Neural crest cell (in vitro differentiated cells): ENCODE measurements at regions not wholly inside any gene's neighbourhood (a gene's known extent, or its start where the extent isn't known, plus 50 kb on each side); places are given as distances from the start of the nearest gene placed in this dataset.

Experiments used
- DNase-seq: peaks from one replicate; pipeline ENCODE4 v3.0.0; 2021; ENCODE audit warnings: low read depth, mixed read lengths, low spot score
- H3K27ac Mint-ChIP-seq: one replicate; pipeline ENCODE4 v1.8.0; 2021; ENCODE audit warnings: mild to moderate bottlenecking, mixed read lengths; ENCODE audit not compliant: unreplicated experiment
- H3K27me3 Mint-ChIP-seq: 2 replicates; pipeline ENCODE4 v1.8.0; 2021; ENCODE audit warnings: low read depth, mild to moderate bottlenecking, mixed read lengths
- H3K36me3 Mint-ChIP-seq: 2 replicates; pipeline ENCODE4 v1.8.0; 2021; ENCODE audit warnings: low read depth, mild to moderate bottlenecking, mixed read lengths
- H3K4me1 Mint-ChIP-seq: 2 replicates; pipeline ENCODE4 v1.8.0; 2021; ENCODE audit warnings: mixed read lengths
- H3K4me3 Mint-ChIP-seq: one replicate; pipeline ENCODE4 v1.8.0; 2021; ENCODE audit warnings: mild to moderate bottlenecking, mixed read lengths
- H3K9me3 Mint-ChIP-seq: 2 replicates; pipeline ENCODE4 v1.8.0; 2021; ENCODE audit warnings: mixed read lengths
- CTCF ChIP-seq: fragments of 200-600 bp; sonication (generic); conservative IDR thresholded peaks from 2 replicates; pipeline ENCODE4 v1.5.0; 2021; ENCODE audit warnings: antibody characterized with exemption, mild to moderate bottlenecking

GRCh38 chr10:120650705-120651399 is 193.8 kb downstream of the PLPP4 start:
- no peak overlapping the region for H3K4me3 Mint-ChIP-seq
- no peak overlapping the region for H3K27ac Mint-ChIP-seq
- no peak for DNase-seq
- H3K36me3 Mint-ChIP-seq, result no peaks in the 10 kb centered on the region
- no peak for TF ChIP-seq CTCF
- peaks cover 12% of the 10 kb centered on the region for H3K27me3 Mint-ChIP-seq
- H3K4me1 Mint-ChIP-seq, result no peaks in the 10 kb centered on the region
- no peaks in the 10 kb centered on the region for H3K9me3 Mint-ChIP-seq

- Mint-ChIP-seq H3K36me3 (no peaks in the 10 kb centered on the region), H3K27me3 (peaks cover 22% of the 10 kb centered on the region), H3K4me1 (no peaks in the 10 kb centered on the region), H3K27ac (no peak overlapping the region), H3K4me3 (no peak overlapping the region), H3K9me3 (no peaks in the 10 kb centered on the region)
- no peak for DNase-seq
- no peak for TF ChIP-seq CTCF
Observed at GRCh38 chr10:120656107-120656506, 195.1 kb upstream of the WDR11 start.

GRCh38 chr10:120657371-120657770 is 193.8 kb upstream of the WDR11 start:
- Mint-ChIP-seq H3K36me3 (no peaks in the 10 kb centered on the region), H3K27ac (no peak overlapping the region)

GRCh38 chr10:120658943-120659885 is 191.9 kb upstream of the WDR11 start:
- Mint-ChIP-seq H3K4me1 (no peaks in the 10 kb centered on the region), H3K9me3 (no peaks in the 10 kb centered on the region), H3K36me3 (no peaks in the 10 kb centered on the region), H3K27me3 (peaks cover 26% of the 10 kb centered on the region), H3K27ac (no peak overlapping the region), H3K4me3 (no peak overlapping the region)
- no peak for DNase-seq
- no peak for TF ChIP-seq CTCF

More at GRCh38 chr10:120657371-120657770, 193.8 kb upstream of the WDR11 start:
- TF ChIP-seq CTCF, result no peak
- H3K4me1 Mint-ChIP-seq, result no peaks in the 10 kb centered on the region
- peaks cover 30% of the 10 kb centered on the region for H3K27me3 Mint-ChIP-seq
- no peak overlapping the region for H3K4me3 Mint-ChIP-seq
- no peak for DNase-seq
- no peaks in the 10 kb centered on the region for H3K9me3 Mint-ChIP-seq

- no peaks in the 10 kb centered on the region for H3K4me1 Mint-ChIP-seq
- H3K9me3 Mint-ChIP-seq, result no peaks in the 10 kb centered on the region
- H3K4me3 Mint-ChIP-seq, result no peak overlapping the region
- no peaks in the 10 kb centered on the region for H3K36me3 Mint-ChIP-seq
- no peak overlapping the region for H3K27ac Mint-ChIP-seq
- peaks cover 25% of the 10 kb centered on the region for H3K27me3 Mint-ChIP-seq
- no peak for DNase-seq
- no peak for TF ChIP-seq CTCF
Observed at GRCh38 chr10:120666308-120666707, 184.9 kb upstream of the WDR11 start.
